ENCODE measurements at regions not wholly inside any gene's neighbourhood (a gene's known extent, or its start where the extent isn't known, plus 50 kb on each side); places are given as distances from the start of the nearest gene placed in this dataset.
"Not testable (repeated sequence)": the region's sequence is repeated elsewhere in the genome, so short reads cannot be mapped to it uniquely, and the experiment has no call there.

- DNase-seq, result not testable (repeated sequence)
These were observed 301.2 kb downstream of the CCDC74A start for GRCh38 chr2:131828633-131829455.

DNA sequence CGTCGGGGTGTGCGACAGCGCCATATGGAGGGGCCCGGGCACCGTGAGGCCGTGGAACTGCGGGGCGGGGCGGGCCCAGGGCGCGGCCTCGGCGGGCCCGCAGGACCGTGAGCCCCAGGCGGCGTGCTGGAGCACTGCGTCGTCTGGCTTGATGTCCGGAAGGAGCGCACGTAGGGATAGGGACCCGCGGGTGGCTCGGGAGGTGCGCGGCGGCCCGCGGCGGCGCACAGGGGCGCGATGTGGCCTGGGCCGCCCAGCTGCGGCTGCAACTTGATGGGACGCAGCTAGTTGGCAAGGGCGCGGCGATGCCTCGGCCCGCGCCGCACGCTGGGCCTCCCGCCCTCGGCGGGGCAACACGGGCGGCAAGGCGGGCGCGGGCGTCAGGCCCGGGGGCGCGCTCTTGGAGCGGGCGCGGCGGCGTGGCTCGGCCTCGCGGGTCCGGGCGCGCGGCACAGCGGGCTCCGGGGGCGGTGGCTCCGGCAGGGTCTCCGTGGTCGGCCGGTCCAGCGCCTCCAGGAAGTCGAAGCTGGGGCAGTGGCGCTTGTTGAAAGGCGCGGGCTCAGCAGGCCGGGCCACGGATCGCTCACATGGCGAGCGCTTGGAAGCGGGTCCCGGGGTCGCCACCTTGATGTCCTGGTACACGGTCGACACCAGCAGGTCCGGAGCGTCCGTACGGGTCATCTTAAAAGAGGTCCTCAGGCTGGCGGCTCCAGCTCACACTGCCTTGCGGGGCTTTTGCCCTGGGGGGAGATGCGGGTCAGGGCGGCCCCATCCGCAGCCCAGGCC, 302.0 kb downstream of the CCDC74A start:
- DNase-seq, result not testable (repeated sequence)

GRCh38 chr2:131830242-131830945, 302.7 kb downstream of the CCDC74A start:
- DNase-seq, result not testable (repeated sequence)

DNA sequence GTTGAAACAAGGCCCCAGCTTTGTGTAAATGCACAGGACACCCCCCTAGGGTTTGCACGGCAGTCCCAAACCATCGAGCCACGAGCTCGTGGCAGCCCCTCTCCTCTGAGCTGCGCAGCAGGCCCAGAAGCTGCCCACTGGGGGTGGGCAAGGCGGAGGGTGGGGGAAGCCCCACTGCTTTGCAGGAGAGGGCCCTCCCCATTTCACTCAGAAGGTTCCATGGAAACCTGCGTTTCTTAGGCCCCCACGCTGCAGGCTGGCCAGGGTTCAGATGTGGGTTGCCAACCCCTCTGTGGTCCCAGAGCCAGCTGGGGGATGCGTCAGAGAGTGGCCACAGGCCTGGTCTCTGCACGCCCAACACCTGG, 303.2 kb downstream of the CCDC74A start:
- not testable (repeated sequence) for DNase-seq

- DNase-seq, result not testable (repeated sequence)
These were observed 303.9 kb downstream of the CCDC74A start for GRCh38 chr2:131831450-131832208.

DNA sequence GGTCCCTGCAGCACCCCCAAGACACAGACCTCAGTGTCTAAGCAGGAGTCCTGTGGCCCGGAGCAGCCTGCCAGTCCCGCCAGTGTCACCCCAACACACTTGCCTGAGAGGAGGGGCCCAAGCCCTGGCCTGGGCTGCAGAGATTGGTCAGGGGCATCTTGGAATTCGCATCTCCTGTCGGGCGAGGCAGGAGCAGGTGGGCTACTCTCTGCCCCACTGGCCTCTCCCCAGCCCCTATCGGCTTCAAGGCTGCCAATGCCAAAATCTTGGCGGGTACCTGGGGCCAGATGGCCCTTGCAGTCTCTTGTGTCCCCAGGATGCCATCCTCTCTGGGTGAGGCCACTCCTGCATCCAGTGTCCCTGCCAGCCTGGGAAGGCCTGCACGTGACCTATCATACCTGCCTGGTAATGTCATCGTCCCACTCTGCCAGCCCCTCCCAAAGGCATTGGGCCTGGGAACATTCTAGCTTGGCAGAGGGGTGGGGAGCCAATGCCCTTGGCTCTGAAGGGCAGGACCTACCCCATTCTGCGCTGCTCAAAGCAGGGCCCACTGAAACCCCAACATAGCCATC, 304.6 kb downstream of the CCDC74A start:
- not testable (repeated sequence) for DNase-seq

- DNase-seq, result not testable (repeated sequence)
These were observed 305.2 kb downstream of the CCDC74A start for GRCh38 chr2:131832917-131833316.

DNA sequence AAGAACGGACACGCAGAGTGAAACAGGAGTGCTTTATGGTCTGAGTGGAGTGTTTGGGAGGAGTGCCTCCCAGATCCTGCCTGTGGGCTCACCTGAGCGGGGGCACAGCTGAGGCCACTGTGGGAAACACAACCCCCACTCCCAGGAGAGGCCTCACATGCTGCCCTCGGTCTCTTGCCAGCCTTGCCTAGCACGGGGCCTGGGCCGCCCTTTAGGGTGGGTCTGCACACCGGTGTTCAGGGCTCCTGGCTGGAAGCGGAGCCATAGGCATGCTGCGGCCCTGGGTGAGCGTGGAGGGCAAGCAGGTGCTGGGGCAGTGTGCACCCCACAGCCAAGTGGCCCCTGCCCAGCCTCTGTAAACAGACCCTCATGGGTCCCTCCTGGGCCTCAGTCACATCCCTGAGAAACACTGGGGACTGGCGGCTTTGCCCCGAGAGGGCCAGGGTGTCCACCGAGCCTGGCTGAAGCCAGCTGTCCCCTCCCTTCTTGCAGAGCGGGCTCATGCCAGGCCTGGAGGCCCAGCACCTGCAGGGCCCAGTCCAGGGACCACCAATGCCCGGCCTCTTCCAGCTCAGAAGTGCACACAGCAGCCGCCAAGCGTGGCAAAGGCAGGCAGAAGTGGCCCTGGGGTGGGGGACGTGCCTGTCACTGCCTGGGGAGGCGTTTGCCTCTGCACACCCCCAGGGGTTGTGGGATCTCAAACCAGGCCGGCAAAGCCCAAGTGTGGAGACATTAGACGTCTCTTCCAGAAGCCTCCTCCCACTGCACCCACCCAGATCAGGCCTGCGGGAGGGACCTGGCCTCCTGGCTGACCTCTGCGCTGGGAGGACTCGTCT, 305.9 kb downstream of the CCDC74A start:
- DNase-seq, result not testable (repeated sequence)

DNA sequence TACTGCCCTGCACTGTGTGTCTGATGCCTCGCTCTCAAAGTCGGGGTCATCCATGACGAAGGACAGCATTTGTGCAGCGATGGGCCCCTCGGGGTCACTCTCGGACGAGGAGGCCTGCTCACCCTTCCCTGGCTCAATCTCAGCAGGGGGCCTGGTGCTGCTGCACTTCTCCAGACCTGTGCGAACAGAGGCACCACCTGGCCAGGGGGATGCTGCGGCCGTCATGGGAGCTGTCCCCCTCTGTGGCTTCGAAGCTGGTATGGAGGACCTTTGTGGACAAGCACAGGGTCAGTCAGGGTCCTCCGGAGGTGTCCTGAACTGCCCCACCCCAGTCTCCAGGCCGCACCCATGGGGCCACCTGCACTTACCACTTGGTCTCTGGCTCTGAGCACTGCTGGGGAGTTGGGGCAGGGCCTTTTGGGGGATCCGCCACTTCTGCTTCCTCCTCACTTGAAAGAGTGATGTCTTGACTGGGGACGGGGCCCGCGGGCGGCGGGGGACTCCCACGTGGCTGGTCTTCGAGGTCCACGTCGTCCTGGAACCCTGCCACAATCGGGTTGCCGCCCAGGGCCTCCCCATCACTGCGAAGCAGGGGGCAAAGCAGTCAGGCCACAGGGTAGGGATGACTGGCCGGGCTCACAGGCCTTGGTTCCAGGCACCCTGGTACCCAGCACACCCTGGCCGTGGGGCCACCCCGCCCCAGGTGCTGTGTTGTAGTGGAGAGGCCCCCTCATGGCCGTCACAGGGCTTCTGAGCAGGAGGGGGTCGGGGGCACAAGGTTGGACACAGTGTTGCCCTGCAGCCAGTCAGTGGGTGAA, 306.7 kb downstream of the CCDC74A start:
- DNase-seq, result not testable (repeated sequence)

DNA sequence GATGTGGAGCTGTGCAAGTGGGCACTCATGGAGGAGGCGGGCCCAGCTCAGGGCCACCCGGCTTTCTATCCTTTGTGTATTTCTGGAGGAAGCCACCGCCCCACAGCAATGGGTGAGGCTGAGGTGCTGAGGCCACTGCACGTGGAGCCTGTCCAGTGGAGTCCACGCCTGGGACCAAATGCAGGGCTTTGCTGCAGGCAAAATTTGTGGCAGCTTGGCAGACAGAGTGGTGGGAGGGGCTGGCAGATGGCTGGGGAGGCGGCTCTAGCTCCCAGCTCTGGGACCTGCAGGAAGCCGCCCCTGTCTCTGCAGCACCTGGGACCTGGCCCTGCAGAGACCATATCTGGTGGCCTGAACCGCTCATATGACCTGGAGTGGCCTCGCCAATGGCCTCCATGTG, 307.3 kb downstream of the CCDC74A start:
- not testable (repeated sequence) for DNase-seq

- DNase-seq, result no peak
These were observed 308.0 kb downstream of the CCDC74A start for GRCh38 chr2:131835621-131836091.

- not testable (repeated sequence) for DNase-seq
These were observed 308.4 kb downstream of the CCDC74A start for GRCh38 chr2:131836116-131836515.

DNA sequence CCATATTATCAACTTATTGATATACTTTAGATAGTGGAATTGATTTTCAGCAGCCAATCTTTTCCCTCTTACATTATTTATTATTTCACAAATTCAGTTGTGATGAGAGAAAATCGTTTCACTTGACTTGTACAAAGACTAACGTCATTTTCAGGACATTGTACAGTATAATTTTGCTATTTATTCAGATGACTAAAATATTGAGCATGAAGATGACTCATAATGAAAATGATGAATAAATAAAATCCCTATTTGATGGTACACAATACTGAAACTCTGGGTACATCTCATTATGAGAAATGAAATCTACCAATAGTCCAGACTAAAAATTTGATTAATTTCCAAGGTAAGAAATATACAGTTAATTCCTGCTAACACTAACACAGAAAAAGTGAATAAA, 316.4 kb downstream of the CCDC74A start:
- not testable (repeated sequence) for DNase-seq

- DNase-seq, result not testable (repeated sequence)
These were observed 305.6 kb downstream of the ANKRD30BL start for GRCh38 chr2:131856202-131856601.

GRCh38 chr2:131858197-131858596, 303.6 kb downstream of the ANKRD30BL start:
- DNase-seq, result not testable (repeated sequence)

All from cerebellar nuclear complex (tissue), 1 donor.